ENCODE measurements at regions not wholly inside any gene's neighbourhood (a gene's known extent, or its start where the extent isn't known, plus 50 kb on each side); places are given as distances from the start of the nearest gene placed in this dataset.
A peak's percentile ranks its signal among the peaks of the same experiment; 100 is the strongest.

- Histone ChIP-seq H3K9me3 (ENCODE audit: insufficient read depth in 2 of 2, low read depth in 1 of 2, low read length in 1 of 2) (no peaks in the 10 kb centered on the region), H3K36me3 (ENCODE audit: control insufficient read depth in 2 of 4, insufficient read depth in 4 of 4, low read length in 3 of 4) (no peaks in the 10 kb centered on the region), H4K91ac (replicated peaks; ENCODE audit: insufficient read length, low read length) (peak overlapping the region; percentile 16), H3K27ac (ENCODE audit: low read depth, low read length) (no peak overlapping the region), H3K23ac (ENCODE audit: insufficient read length) (no peak overlapping the region), H3K56ac (replicated peaks; ENCODE audit: insufficient read length, low read depth, low read length) (no peak overlapping the region), H2AFZ (ENCODE audit: low read length) (no peak overlapping the region), H2BK120ac (replicated peaks; ENCODE audit: low read depth, low read length) (peak overlapping the region; percentile 20), H2BK20ac (ENCODE audit: low read length) (no peak overlapping the region), H4K8ac (ENCODE audit: extremely low read depth, insufficient read depth, low read length) (no peak overlapping the region), H3K4ac (replicated peaks; ENCODE audit: insufficient read length, low read depth, low read length) (no peak overlapping the region), H3K23me2 (ENCODE audit: low read depth, low read length) (no peaks in the 10 kb centered on the region; the same call in 1 of the 2 replicates), H3K79me1 (ENCODE audit: low read depth, low read length) (no peaks in the 10 kb centered on the region), H3K14ac (ENCODE audit: insufficient read length) (no peak overlapping the region), H3K79me2 (ENCODE audit: control insufficient read depth in 1 of 2, insufficient read depth in 2 of 2, low read length in 2 of 2) (no peaks in the 10 kb centered on the region), H2BK5ac (ENCODE audit: low read depth, low read length) (0 out of 2 replicates have a peak overlapping the region, but pooled peaks have one; percentile 3), H3K4me2 (ENCODE audit: insufficient read depth in 1 of 2, low read depth in 2 of 2, low read length in 2 of 2) (no peak overlapping the region), H2BK12ac (ENCODE audit: low read depth, low read length) (peak overlapping the region; percentile 20; the same call in 1 of the 2 replicates), H2AK5ac (ENCODE audit: low read depth, low read length) (peak overlapping the region; percentile 53; the same call in 1 of the 2 replicates), H3K27me3 (replicated peaks in 1 of 4; ENCODE audit: control insufficient read depth in 3 of 4, extremely low read depth in 1 of 4, insufficient read depth in 3 of 4, low read length in 3 of 4) (no peaks in the 10 kb centered on the region), H3K4me3 (ENCODE audit: extremely low read depth in 1 of 4, insufficient read depth in 2 of 4, low read depth in 3 of 4, low read length in 4 of 4) (no peak overlapping the region), H4K20me1 (replicated peaks in 1 of 2; ENCODE audit: control insufficient read depth in 1 of 2, insufficient read depth in 2 of 2, low read length in 2 of 2) (no peaks in the 10 kb centered on the region), H2BK15ac (ENCODE audit: low read length) (no peak overlapping the region), H4K5ac (ENCODE audit: insufficient read length, low read depth, low read length) (no peak overlapping the region), H3K9ac (replicated peaks in 1 of 4; ENCODE audit: extremely low read depth in 1 of 4, low read depth in 3 of 4, low read length in 3 of 4) (no peak overlapping the region), H3K4me1 (replicated peaks in 1 of 4; ENCODE audit: control insufficient read depth in 3 of 4, insufficient read depth in 4 of 4, low read length in 3 of 4) (peaks cover 0 to 16% (median 14%) of the 10 kb centered on the region in 4 experiments; a peak in 5 of 7 replicates), H3K18ac (ENCODE audit: extremely low read depth, low read length) (no peak overlapping the region)
- ChIA-PET POLR2A (ENCODE audit: partially characterized antibody) (interaction anchor here (0.6 kb wide), 1 partner anchor 8 kb away, joined by 3 read pairs; no protein-coding TSS in a partner anchor), CTCF (ENCODE audit: partially characterized antibody) (no interaction called here)
- FAIRE-seq (no peak), DNase-seq (ENCODE audit: low read depth in 1 of 2, low spot score in 2 of 2) (no peak)
- 85% methylated on average over 4 of the region's 4 CpGs; no CpG with 5 or more reads in 1 of the 2 experiments for WGBS, 2 experiments (ENCODE audit: extremely low coverage in 1 of 2, insufficient coverage in 1 of 2, insufficient read length in 1 of 2, insufficient replicate concordance in 2 of 2, low coverage in 1 of 2, low lambda C conversion rate in 2 of 2, missing lambda C conversion rate in 1 of 2)
- no peak for TF ChIP-seq RNF2 (IDR thresholded peaks at IDR 0.05; ENCODE audit: borderline replicate concordance, low read depth, low read length, missing control alignments, poor library complexity, severe bottlenecking)
- no peak for TF ChIP-seq BACH1 (IDR thresholded peaks at IDR 0.05; ENCODE audit: low read length)
- TF ChIP-seq, protein P1, sequence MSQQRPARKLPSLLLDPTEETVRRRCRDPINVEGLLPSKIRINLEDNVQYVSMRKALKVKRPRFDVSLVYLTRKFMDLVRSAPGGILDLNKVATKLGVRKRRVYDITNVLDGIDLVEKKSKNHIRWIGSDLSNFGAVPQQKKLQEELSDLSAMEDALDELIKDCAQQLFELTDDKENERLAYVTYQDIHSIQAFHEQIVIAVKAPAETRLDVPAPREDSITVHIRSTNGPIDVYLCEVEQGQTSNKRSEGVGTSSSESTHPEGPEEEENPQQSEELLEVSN (IDR thresholded peaks at IDR 0.05) = no peak
- TF ChIP-seq EGR1 (IDR thresholded peaks at IDR 0.05; ENCODE audit: borderline replicate concordance, low read depth, low read length) = no peak
- TF ChIP-seq GTF2F1 (IDR thresholded peaks at IDR 0.05; ENCODE audit: borderline replicate concordance, low read depth, low read length) = no peak
- TF ChIP-seq EP300 (IDR thresholded peaks at IDR 0.05; ENCODE audit: borderline replicate concordance in 1 of 2, low read depth in 2 of 2, low read length in 2 of 2) = no peak
- TF ChIP-seq NANOG (IDR thresholded peaks at IDR 0.05; ENCODE audit: insufficient read depth, low read depth, low read length, poor library complexity, severe bottlenecking) = no peak
- TF ChIP-seq CBX5 (IDR thresholded peaks at IDR 0.05; ENCODE audit: low read depth, low read length) = no peak
- no peak for TF ChIP-seq TEAD4 (IDR thresholded peaks at IDR 0.05; ENCODE audit: low read depth, low read length)
- TF ChIP-seq KDM5A (IDR thresholded peaks at IDR 0.05; ENCODE audit: low read length) = no peak
- no peak for TF ChIP-seq TAF7 (optimal IDR thresholded peaks at IDR 0.05; ENCODE audit: borderline replicate concordance, low read depth, low read length)
- no peak for TF ChIP-seq ATF3 (IDR thresholded peaks at IDR 0.05; ENCODE audit: insufficient read depth, low read depth, low read length)
- no peak for TF ChIP-seq TAF1 (IDR thresholded peaks at IDR 0.05; ENCODE audit: low read depth, low read length)
These were observed 164.9 kb downstream of the ZIC5 start for GRCh38 chr13:99806671-99807070.

Data from H1 (cell line).